Stomach (tissue), 8 donors: ENCODE measurements at regions not wholly inside any gene's neighbourhood (a gene's known extent, or its start where the extent isn't known, plus 50 kb on each side); places are given as distances from the start of the nearest gene placed in this dataset.

Source experiments
- DNase-seq, 2 donors: peaks; one replicate each; pipeline versions ENCODE4 v3.0.0 to v3.0.0-alpha.2; 2013 to 2019
- H3K27ac ChIP-seq, 5 donors: fragments of 200-600 bp in 4 of 5; sonication (generic) in 4 of 5; one replicate each; pipeline ENCODE4 v1.5.1; 2013 to 2019; ENCODE audit warnings: mild to moderate bottlenecking in 1 of 5, moderate library complexity in 1 of 5
- H3K27me3 ChIP-seq, 3 donors: fragments of 200-600 bp; sonication (generic); one replicate each; pipeline ENCODE4 v1.5.1; 2017 to 2019; ENCODE audit warnings: mixed run types in 1 of 3
- H3K36me3 ChIP-seq, 4 donors: fragments of 200-600 bp; sonication (generic); 1 replicate in 3 of 4; 2 replicates in 1 of 4; pipeline ENCODE4 v1.5.1; 2016 to 2019
- H3K4me1 ChIP-seq, 4 donors: fragments of 200-600 bp; sonication (generic); one replicate each; pipeline ENCODE4 v1.5.1; 2016 to 2019
- H3K4me3 ChIP-seq, 4 donors: fragments of 200-600 bp; sonication (generic) in 3 of 4; one replicate each; pipeline ENCODE4 v1.5.1; 2016 to 2019; ENCODE audit warnings: mild to moderate bottlenecking in 1 of 4
- H3K9me3 ChIP-seq, 4 donors: fragments of 200-600 bp; sonication (generic); one replicate each; pipeline ENCODE4 v1.5.1; 2016 to 2019
- EP300 ChIP-seq: sonication (generic); formaldehyde crosslinking; IDR thresholded peaks from one replicate; pipeline ENCODE4 v1.6.1; 2017; ENCODE audit warnings: antibody characterized with exemption
- POLR2A ChIP-seq, 4 donors: fragments of 450-650 bp; IDR thresholded peaks; one replicate each; pipeline ENCODE4 v1.6.1; 2016; ENCODE audit warnings: antibody characterized with exemption in 4 of 4, control low read depth in 2 of 4, mild to moderate bottlenecking in 1 of 4, moderate library complexity in 1 of 4
- POLR2AphosphoS5 ChIP-seq, 3 donors: sonication (generic); formaldehyde crosslinking; IDR thresholded peaks; one replicate each; pipeline ENCODE4 v1.6.1; 2016; ENCODE audit warnings: antibody characterized with exemption in 3 of 3
- WGBS, 5 donors: extraction: QIAGEN DNeasy Blood & Tissue Kit in 3 of 5; methylation state at CpG; one replicate each; pipeline versions ENCODE4 v1.1.5 to v1.1.7; 2013 to 2018; 5-methylcytosine and 5-hydroxymethylcytosine counted together
- intact Hi-C: fragments of 100-400 bp; cut with DNase I; formaldehyde crosslinking; loops from one replicate; pipeline ENCODE4 v1.15.1; 2023; ENCODE audit warnings: low total_unique reads
- TF ChIP-seq, protein P1 (sequence below), 7 experiments: fragments of 450-650 bp in 4 of 7; fragments of 200-600 bp in 3 of 7; sonication (generic) in 3 of 7; IDR thresholded peaks; one replicate each; pipeline ENCODE4 v1.5.1; 2016 to 2019; ENCODE audit warnings: antibody characterized with exemption in 7 of 7, control low read depth in 2 of 7, mild to moderate bottlenecking in 1 of 7
- donor health status: healthy with polysubstance abuse.
- donor health status: Bipolar disorder and iron deficiency.
- donor health status: healthy.

DNA sequence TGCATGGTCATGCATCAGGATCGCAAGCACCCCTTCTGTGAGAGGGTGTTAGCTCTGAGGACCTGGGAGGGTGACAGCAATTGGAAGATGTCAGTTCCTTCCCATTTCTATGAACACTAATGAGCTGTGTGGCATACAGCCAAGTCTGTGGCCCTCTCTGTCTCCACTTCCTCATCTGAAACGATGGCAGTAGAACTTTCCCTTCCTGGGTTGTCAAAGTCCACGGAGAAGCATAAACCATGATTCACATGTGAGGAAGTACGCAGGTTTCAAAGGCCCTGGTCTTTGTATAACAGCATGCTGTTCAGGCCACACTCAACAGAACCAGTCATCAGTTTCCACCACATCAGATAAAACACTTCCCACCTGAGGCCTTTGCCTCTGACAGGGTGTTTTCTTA, 167.4 kb upstream of the RAB6C start:
- Histone ChIP-seq H3K36me3 (no peaks in the 10 kb centered on the region), H3K27ac (no peak overlapping the region), H3K9me3 (peaks cover 4 to 21% (median 16%) of the 10 kb centered on the region in 4 donors), H3K4me3 (no peak overlapping the region), H3K4me1 (no peaks in the 10 kb centered on the region), H3K27me3 (no peaks in the 10 kb centered on the region)
- peak; percentile 47 to 76 for DNase-seq
- TF ChIP-seq POLR2A (IDR thresholded peaks at IDR 0.05) = no peak
- TF ChIP-seq, protein P1, sequence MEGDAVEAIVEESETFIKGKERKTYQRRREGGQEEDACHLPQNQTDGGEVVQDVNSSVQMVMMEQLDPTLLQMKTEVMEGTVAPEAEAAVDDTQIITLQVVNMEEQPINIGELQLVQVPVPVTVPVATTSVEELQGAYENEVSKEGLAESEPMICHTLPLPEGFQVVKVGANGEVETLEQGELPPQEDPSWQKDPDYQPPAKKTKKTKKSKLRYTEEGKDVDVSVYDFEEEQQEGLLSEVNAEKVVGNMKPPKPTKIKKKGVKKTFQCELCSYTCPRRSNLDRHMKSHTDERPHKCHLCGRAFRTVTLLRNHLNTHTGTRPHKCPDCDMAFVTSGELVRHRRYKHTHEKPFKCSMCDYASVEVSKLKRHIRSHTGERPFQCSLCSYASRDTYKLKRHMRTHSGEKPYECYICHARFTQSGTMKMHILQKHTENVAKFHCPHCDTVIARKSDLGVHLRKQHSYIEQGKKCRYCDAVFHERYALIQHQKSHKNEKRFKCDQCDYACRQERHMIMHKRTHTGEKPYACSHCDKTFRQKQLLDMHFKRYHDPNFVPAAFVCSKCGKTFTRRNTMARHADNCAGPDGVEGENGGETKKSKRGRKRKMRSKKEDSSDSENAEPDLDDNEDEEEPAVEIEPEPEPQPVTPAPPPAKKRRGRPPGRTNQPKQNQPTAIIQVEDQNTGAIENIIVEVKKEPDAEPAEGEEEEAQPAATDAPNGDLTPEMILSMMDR (IDR thresholded peaks at IDR 0.05) = no peak
- TF ChIP-seq EP300 = no peak
- TF ChIP-seq POLR2AphosphoS5 (IDR thresholded peaks at IDR 0.05) = no peak
- 38 to 50% (median 43%) methylated on average over 4 of the region's 4 CpGs for WGBS, 5 donors
- intact Hi-C loops = no loop called here

DNA sequence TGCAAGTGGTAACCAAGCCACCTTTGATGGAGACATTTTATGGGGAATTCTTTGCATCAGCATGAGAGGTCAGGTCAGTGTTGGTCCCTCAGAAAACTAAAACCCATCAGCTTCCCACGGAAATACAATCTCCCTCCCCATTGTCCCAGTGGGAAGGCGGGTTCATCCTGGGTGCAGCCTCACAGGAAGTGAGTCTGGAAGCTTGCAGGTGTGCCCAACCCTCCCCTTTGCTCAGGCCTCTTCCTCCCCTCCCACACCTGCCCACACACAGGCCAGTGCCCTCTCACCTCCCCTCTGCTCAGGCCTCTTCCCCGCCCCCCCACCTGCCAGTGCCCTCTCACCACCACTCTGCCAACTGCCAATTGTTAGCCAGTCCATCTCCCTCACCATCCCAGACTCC, 166.8 kb upstream of the RAB6C start:
- 71 to 82% (median 78%) methylated on average over 3 of the region's 3 CpGs for WGBS, 5 donors
- H3K4me3 ChIP-seq = no peak overlapping the region
- no peaks in the 10 kb centered on the region for H3K27me3 ChIP-seq
- no peaks in the 10 kb centered on the region for H3K36me3 ChIP-seq
- no peak for DNase-seq
- TF ChIP-seq, protein P1 (IDR thresholded peaks at IDR 0.05) = no peak
- TF ChIP-seq POLR2AphosphoS5 (IDR thresholded peaks at IDR 0.05) = no peak
- TF ChIP-seq EP300 = no peak
- TF ChIP-seq POLR2A (IDR thresholded peaks at IDR 0.05) = no peak
- no peak overlapping the region for H3K27ac ChIP-seq
- peaks cover 4 to 21% (median 16%) of the 10 kb centered on the region in 4 donors for H3K9me3 ChIP-seq
- no peaks in the 10 kb centered on the region for H3K4me1 ChIP-seq
- intact Hi-C loops = no loop called here

DNA sequence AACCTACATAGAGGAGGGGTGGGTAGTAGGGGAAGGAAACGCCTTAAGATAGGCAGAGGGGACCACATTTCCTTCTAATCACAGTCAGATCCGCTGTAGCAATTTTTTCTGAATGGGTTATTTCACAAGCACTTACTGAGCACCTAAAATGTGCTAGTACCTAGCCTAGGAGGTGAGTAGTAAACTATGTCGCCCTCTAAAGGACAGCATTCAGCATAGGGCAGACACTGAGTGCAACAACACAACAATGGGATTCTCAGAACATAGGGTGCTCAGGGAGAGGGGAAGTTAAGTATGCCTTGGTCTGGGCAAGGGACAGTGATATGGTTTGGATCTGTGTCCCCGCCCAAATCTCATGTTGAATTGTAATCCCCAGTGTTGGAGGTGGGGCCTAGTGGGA, 166.1 kb upstream of the RAB6C start:
- 73 to 89% (median 85%) methylated on average over 4 of the region's 4 CpGs for WGBS, 5 donors
- H3K4me3 ChIP-seq = no peak overlapping the region
- H3K27me3 ChIP-seq = no peaks in the 10 kb centered on the region
- H3K36me3 ChIP-seq = no peaks in the 10 kb centered on the region
- no peaks in the 10 kb centered on the region for H3K4me1 ChIP-seq
- H3K27ac ChIP-seq = no peak overlapping the region
- H3K9me3 ChIP-seq = peaks cover 4 to 21% (median 16%) of the 10 kb centered on the region in 4 donors
- TF ChIP-seq POLR2AphosphoS5 (IDR thresholded peaks at IDR 0.05) = no peak
- TF ChIP-seq, protein P1 (IDR thresholded peaks at IDR 0.05) = no peak
- no peak for TF ChIP-seq EP300
- no peak for TF ChIP-seq POLR2A (IDR thresholded peaks at IDR 0.05)
- DNase-seq = no peak
- intact Hi-C loops = no loop called here

DNA sequence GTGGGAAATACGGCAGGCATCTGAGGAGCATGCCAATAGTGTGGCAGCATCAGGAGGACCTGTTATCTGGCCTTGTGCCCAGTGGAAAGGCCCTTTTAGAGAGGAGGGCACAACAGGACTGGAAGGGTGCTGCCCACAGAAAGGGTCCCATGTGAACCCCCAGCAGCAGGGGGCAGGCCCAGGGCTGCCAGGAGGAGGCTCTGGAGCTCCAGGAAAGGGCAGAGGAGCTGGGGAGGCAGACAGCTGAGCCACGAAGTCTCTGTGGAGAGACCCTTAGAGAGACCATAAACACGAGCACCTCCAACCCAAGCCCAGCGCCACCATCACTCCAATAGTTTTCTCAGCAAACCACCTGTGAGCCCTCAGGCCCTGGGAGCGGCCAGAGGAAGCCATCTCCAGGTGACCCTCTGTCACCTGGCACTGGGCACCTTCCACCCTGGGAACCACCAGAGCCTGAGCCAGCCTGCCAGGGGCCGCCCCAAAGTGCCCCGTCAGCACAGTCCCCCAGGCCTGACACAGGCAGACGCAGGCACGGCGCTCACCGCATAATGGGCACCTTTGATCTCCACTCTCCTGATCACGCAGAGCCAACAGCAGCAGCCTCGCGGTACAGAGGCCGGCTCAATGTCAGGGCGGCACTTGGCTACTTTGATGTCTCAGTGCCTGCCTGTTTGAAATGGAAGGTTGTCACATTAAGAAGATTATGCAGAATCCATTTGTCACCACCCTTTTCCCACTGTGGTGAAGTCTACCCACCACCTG, 162.5 kb upstream of the RAB6C start:
- no peaks in the 10 kb centered on the region for H3K36me3 ChIP-seq
- H3K27ac ChIP-seq = no peak overlapping the region
- H3K27me3 ChIP-seq = no peaks in the 10 kb centered on the region
- TF ChIP-seq POLR2AphosphoS5 (IDR thresholded peaks at IDR 0.05) = no peak
- peaks cover 4 to 21% (median 16%) of the 10 kb centered on the region in 4 donors for H3K9me3 ChIP-seq
- DNase-seq = no peak
- WGBS, 5 donors = 80 to 93% (median 90%) methylated on average over 15 to 16 of the region's 16 CpGs
- no peaks in the 10 kb centered on the region for H3K4me1 ChIP-seq
- no peak overlapping the region for H3K4me3 ChIP-seq
- intact Hi-C loops = no loop called here

DNA sequence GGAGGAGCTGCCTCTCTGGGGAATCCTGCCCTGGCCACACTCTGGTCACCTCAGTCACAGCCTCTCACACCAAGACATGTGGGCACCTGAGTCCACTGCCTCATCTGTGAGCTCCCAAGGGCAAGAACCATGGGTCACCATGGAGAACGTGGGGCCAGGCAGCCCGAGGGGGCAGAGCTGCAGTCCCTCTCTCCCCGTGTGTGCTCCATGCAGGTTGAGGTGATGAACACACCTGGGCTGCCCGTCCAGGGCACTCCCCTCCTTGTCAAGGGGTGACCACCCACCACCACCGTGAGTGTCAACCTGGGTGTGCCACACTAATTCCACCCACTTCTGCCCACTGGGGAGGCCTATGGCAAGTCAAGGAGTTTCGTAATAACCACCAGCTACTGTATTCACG, 159.6 kb upstream of the RAB6C start:
- intact Hi-C loops = no loop called here
- TF ChIP-seq POLR2A (IDR thresholded peaks at IDR 0.05) (no peak), EP300 (no peak), POLR2AphosphoS5 (IDR thresholded peaks at IDR 0.05) (no peak)
- TF ChIP-seq, protein P1 (IDR thresholded peaks at IDR 0.05) = no peak
- WGBS, 5 donors = 80 to 89% (median 85%) methylated on average over 5 to 7 of the region's 7 CpGs

More for the DNA sequence above, 159.6 kb upstream of the RAB6C start:
- Histone ChIP-seq H3K4me1 (no peaks in the 10 kb centered on the region), H3K4me3 (no peak overlapping the region), H3K9me3 (peaks cover 4 to 20% (median 14%) of the 10 kb centered on the region in 4 donors), H3K27ac (no peak overlapping the region), H3K27me3 (no peaks in the 10 kb centered on the region), H3K36me3 (no peaks in the 10 kb centered on the region)
- DNase-seq = no peak
